Central memory CD8-positive, alpha-beta T cell (primary cell): ENCODE measurements at regions not wholly inside any gene's neighbourhood (a gene's known extent, or its start where the extent isn't known, plus 50 kb on each side); places are given as distances from the start of the nearest gene placed in this dataset.

Experiments used
- ATAC-seq: fragments of 150-1000 bp; cut with Tn5 transposase; replicated peaks from 2 replicates; pipeline ENCODE4 v1.10.0; 2022; ENCODE audit warnings: mild to moderate bottlenecking, moderate FRiP score, moderate number of reproducible peaks; ENCODE audit not compliant: poor library complexity, severe bottlenecking; ENCODE audit errors: extremely low read depth
- DNase-seq, 2 donors: peaks; one replicate each; pipeline ENCODE4 v3.0.0; 2021; ENCODE audit warnings: low spot score in 2 of 2
- H3K27ac Mint-ChIP-seq: one replicate; pipeline ENCODE4 v1.8.0; 2022; ENCODE audit warnings: low read depth, mild to moderate bottlenecking, moderate library complexity, mixed read lengths
- H3K27me3 Mint-ChIP-seq: one replicate; pipeline ENCODE4 v1.8.0; 2022; ENCODE audit warnings: mixed read lengths
- H3K36me3 Mint-ChIP-seq: one replicate; pipeline ENCODE4 v1.8.0; 2022; ENCODE audit warnings: mild to moderate bottlenecking, moderate library complexity, mixed read lengths; ENCODE audit not compliant: insufficient read depth
- H3K4me1 Mint-ChIP-seq: one replicate; pipeline ENCODE4 v1.8.0; 2022; ENCODE audit warnings: mixed read lengths
- H3K4me3 Mint-ChIP-seq: one replicate; pipeline ENCODE4 v1.8.0; 2022; ENCODE audit warnings: mild to moderate bottlenecking, moderate library complexity, mixed read lengths
- H3K9me3 Mint-ChIP-seq: one replicate; pipeline ENCODE4 v1.8.0; 2022; ENCODE audit warnings: mixed read lengths

GRCh38 chr7:98565103-98565502, 52.0 kb upstream of the NPTX2 start:
- no peaks in the 10 kb centered on the region for H3K9me3 Mint-ChIP-seq
- H3K27me3 Mint-ChIP-seq, result peaks cover 40% of the 10 kb centered on the region
- DNase-seq (no peak), ATAC-seq (no peak)
- H3K4me3 Mint-ChIP-seq, result no peak overlapping the region
- no peaks in the 10 kb centered on the region for H3K4me1 Mint-ChIP-seq
- no peak overlapping the region for H3K27ac Mint-ChIP-seq
- no peaks in the 10 kb centered on the region for H3K36me3 Mint-ChIP-seq

- H3K36me3 Mint-ChIP-seq, result no peaks in the 10 kb centered on the region
- H3K27me3 Mint-ChIP-seq, result peaks cover 51% of the 10 kb centered on the region
- no peak overlapping the region for H3K4me3 Mint-ChIP-seq
- no peaks in the 10 kb centered on the region for H3K9me3 Mint-ChIP-seq
- H3K27ac Mint-ChIP-seq, result no peak overlapping the region
- no peaks in the 10 kb centered on the region for H3K4me1 Mint-ChIP-seq
- ATAC-seq (no peak), DNase-seq (no peak)
Measured at GRCh38 chr7:98562871-98563495, 54.1 kb upstream of the NPTX2 start.

- Mint-ChIP-seq H3K4me1 (no peaks in the 10 kb centered on the region), H3K27me3 (peaks cover 51% of the 10 kb centered on the region), H3K4me3 (no peak overlapping the region), H3K36me3 (no peaks in the 10 kb centered on the region), H3K9me3 (no peaks in the 10 kb centered on the region), H3K27ac (no peak overlapping the region)
- ATAC-seq (no peak), DNase-seq (no peak)
Measured at GRCh38 chr7:98562381-98562823, 54.7 kb upstream of the NPTX2 start.

DNA sequence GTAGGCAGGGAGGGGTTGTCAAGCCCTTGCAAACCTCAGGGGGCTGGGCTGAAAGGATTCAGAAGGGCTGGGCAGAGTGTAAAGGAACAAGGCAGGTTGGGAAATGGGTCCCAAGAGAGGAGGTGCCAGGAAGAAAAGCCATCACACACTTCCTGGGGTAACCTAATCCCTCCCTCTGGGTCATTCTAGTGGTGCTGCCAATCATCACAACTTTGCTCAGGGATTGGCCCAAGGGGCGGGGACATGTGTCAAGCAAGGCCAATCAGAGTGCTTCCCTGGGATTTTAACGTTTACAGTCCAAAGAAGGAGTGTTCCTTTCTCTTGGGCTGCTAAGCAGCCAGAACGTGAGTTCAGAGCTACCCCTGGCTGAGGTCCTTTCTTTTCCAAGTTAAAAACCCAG, 57.1 kb upstream of the NPTX2 start:
- Mint-ChIP-seq H3K36me3 (no peaks in the 10 kb centered on the region), H3K9me3 (no peaks in the 10 kb centered on the region), H3K4me1 (no peaks in the 10 kb centered on the region), H3K27me3 (peaks cover 51% of the 10 kb centered on the region), H3K27ac (no peak overlapping the region), H3K4me3 (no peak overlapping the region)
- DNase-seq (no peak), ATAC-seq (no peak)

DNA sequence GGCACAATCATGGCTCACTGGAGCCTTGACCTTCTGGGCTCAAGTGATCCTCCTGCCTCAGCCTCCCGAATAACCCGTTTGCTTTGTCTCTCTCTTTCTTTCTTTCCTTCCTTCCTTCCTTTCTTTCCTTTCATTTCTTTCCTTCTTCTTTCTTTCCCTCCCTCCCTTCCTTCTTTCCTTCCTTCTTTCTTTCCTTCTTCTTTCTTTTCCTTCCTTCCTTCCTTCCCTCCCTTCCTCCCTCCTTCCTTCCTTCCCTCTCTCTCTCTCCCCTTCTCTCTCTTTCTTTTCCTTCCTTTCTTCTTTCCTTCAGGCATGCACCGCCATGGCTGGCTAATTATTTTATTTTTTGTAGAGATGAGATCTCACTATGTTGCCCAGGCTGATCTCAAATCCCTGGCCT, 57.9 kb upstream of the NPTX2 start:
- no peak for ATAC-seq

DNA sequence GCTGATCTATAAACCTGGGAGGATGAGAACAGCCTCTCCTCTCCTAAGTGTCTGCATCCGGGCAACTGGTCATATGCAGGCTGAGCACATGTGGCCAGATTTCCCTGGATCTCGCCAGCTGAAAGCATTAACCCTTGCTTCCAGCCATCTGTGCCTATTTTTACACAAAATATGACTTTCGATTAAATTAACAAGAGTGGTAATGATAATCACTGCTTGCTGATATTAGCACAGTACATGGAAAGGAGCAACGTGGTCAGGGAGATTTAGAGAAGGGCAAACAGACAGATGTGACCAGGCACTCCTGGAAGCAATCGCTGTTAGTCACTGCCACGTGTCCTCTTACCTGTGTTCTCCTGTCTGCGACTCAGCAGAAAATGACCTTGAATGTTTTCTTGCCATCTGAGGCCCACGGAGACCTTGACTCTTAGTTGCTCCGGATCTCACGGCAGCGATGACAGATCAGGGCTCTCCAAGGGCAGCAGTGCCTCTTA, 59.5 kb upstream of the NPTX2 start:
- H3K4me1 Mint-ChIP-seq, result no peaks in the 10 kb centered on the region

More for the DNA sequence above, 57.9 kb upstream of the NPTX2 start:
- Mint-ChIP-seq H3K36me3 (no peaks in the 10 kb centered on the region), H3K27me3 (peaks cover 48% of the 10 kb centered on the region), H3K4me1 (no peaks in the 10 kb centered on the region), H3K27ac (no peak overlapping the region), H3K4me3 (no peak overlapping the region), H3K9me3 (no peaks in the 10 kb centered on the region)
- no peak for DNase-seq

GRCh38 chr7:98556288-98556687, 60.8 kb upstream of the NPTX2 start:
- ATAC-seq (no peak), DNase-seq (no peak)
- no peaks in the 10 kb centered on the region for H3K9me3 Mint-ChIP-seq
- peaks cover 29% of the 10 kb centered on the region for H3K27me3 Mint-ChIP-seq
- H3K36me3 Mint-ChIP-seq, result no peaks in the 10 kb centered on the region
- no peak overlapping the region for H3K4me3 Mint-ChIP-seq
- H3K27ac Mint-ChIP-seq, result no peak overlapping the region
- no peaks in the 10 kb centered on the region for H3K4me1 Mint-ChIP-seq

More for the DNA sequence above, 59.5 kb upstream of the NPTX2 start:
- Mint-ChIP-seq H3K36me3 (no peaks in the 10 kb centered on the region), H3K27ac (no peak overlapping the region), H3K4me3 (no peak overlapping the region), H3K9me3 (no peaks in the 10 kb centered on the region), H3K27me3 (peaks cover 33% of the 10 kb centered on the region)
- no peak for ATAC-seq
- DNase-seq, result no peak

- Mint-ChIP-seq H3K4me3 (no peak overlapping the region), H3K4me1 (no peaks in the 10 kb centered on the region), H3K27me3 (peaks cover 20% of the 10 kb centered on the region), H3K9me3 (no peaks in the 10 kb centered on the region), H3K36me3 (no peaks in the 10 kb centered on the region), H3K27ac (no peak overlapping the region)
- DNase-seq (no peak), ATAC-seq (no peak)
Measured at GRCh38 chr7:98555403-98555802, 61.7 kb upstream of the NPTX2 start.

DNA sequence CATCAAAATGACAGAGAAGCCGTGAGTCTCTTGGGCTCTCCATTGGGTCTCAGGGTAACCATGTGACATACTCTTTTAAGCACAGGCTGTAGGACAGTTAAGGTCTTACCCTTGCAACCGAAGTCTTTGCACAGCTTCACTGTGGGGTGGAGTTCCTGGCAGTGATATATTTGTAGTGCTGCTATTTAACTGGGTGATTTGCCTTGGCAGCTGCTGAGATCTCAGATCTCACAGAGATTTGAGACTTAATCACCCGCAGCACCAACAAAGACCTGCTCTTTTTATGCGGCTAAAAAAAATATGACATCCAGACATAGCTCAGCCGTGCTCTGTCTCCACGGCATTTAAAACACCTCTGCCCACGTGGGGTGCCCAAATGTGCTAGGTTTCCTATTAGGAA, 63.4 kb upstream of the NPTX2 start:
- Mint-ChIP-seq H3K4me1 (no peaks in the 10 kb centered on the region), H3K36me3 (no peaks in the 10 kb centered on the region), H3K4me3 (no peak overlapping the region), H3K27me3 (peaks cover 3% of the 10 kb centered on the region), H3K27ac (no peak overlapping the region), H3K9me3 (no peaks in the 10 kb centered on the region)
- ATAC-seq (no peak), DNase-seq (no peak)

DNA sequence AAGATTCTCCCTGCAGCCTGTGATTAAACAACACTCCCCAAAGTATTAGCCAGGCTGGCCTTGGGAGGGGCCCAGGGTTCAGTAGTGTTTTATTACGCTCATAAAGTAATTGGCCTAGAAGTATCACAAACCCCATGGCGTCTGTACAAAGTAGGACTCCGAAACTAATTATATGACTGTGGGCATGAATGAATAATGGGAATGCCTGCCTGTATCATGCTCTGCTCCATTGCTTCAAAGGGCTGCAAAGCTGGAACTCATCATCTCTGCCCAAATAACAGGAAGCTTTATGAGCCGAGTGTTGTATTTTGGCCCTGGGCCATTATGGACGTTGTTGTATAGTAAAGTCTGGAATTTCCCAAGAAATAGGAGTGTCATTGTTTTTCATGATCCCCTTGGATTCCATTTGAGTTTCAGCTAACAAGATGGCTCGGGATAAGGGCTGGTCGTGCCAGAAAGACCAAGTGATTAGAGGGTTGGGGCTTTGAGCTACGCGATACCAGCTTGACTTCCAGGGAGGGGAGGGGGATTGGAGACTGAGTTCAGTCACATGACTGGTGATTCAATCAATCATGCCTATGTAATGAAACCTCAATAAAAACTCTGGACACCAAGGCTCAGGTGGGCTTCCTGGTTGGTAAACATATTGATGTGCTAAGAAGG, 65.3 kb upstream of the NPTX2 start:
- H3K4me1 Mint-ChIP-seq, result no peaks in the 10 kb centered on the region
- no peak overlapping the region for H3K27ac Mint-ChIP-seq
- H3K9me3 Mint-ChIP-seq, result peaks cover 6% of the 10 kb centered on the region
- ATAC-seq, result no peak
- DNase-seq, result no peak
- no peaks in the 10 kb centered on the region for H3K27me3 Mint-ChIP-seq
- no peaks in the 10 kb centered on the region for H3K36me3 Mint-ChIP-seq
- H3K4me3 Mint-ChIP-seq, result no peak overlapping the region

DNA sequence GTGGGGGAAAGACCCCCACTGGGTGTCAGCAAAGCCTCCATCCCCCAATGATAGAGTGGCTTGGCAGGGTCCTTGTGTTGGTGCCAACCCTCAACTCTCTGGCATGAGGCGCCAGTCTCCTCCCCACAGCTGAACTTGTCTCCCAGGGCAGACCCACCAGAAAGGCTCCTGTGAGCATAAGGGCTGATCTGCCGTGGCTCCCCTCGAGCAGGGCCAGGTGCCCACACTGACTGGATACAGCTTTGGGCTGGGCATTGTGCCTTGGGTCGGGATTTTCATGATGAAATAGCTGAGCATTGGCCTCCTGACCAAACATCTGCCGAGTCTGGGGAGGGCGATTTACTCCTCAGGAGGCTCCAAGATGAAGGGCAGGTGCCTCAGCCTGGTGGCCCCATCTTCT, 68.1 kb upstream of the NPTX2 start:
- H3K27me3 Mint-ChIP-seq, result no peaks in the 10 kb centered on the region
- no peak overlapping the region for H3K27ac Mint-ChIP-seq
- H3K9me3 Mint-ChIP-seq, result peaks cover 6% of the 10 kb centered on the region
- no peaks in the 10 kb centered on the region for H3K4me1 Mint-ChIP-seq
- DNase-seq (no peak), ATAC-seq (no peak)
- H3K4me3 Mint-ChIP-seq, result no peak overlapping the region
- H3K36me3 Mint-ChIP-seq, result no peaks in the 10 kb centered on the region

DNA sequence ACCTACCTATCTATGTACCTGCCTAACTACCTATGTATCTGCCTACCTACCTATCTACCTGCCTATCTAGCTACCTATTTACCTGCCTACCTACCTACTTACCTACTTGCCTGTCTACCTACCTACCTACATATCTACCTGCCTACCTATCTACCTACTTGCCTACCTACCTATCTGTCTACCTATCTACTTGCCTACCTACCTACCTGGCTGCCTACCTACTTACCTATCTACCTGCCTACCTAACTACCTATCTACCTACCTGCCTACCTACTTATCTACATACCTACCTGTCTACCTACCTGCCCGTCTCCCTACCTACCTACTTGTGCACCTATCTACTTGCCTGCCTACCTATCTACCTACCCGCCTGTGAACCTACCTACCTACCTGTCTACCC, 68.7 kb upstream of the NPTX2 start:
- H3K36me3 Mint-ChIP-seq, result no peaks in the 10 kb centered on the region
- no peak overlapping the region for H3K27ac Mint-ChIP-seq
- DNase-seq (no peak), ATAC-seq (no peak)
- H3K9me3 Mint-ChIP-seq, result peaks cover 6% of the 10 kb centered on the region
- no peaks in the 10 kb centered on the region for H3K27me3 Mint-ChIP-seq
- no peaks in the 10 kb centered on the region for H3K4me1 Mint-ChIP-seq
- H3K4me3 Mint-ChIP-seq, result no peak overlapping the region

- no peaks in the 10 kb centered on the region for H3K4me1 Mint-ChIP-seq
- no peak for DNase-seq
- H3K4me3 Mint-ChIP-seq, result no peak overlapping the region
Measured at GRCh38 chr7:98541101-98541500, 76.0 kb upstream of the NPTX2 start.

More at GRCh38 chr7:98541101-98541500, 76.0 kb upstream of the NPTX2 start:
- no peaks in the 10 kb centered on the region for H3K27me3 Mint-ChIP-seq
- no peak overlapping the region for H3K27ac Mint-ChIP-seq
- peaks cover 4% of the 10 kb centered on the region for H3K9me3 Mint-ChIP-seq
- no peaks in the 10 kb centered on the region for H3K36me3 Mint-ChIP-seq
- ATAC-seq, result no peak
